Prostate gland (tissue), 2 donors: ENCODE measurements at regions not wholly inside any gene's neighbourhood (a gene's known extent, or its start where the extent isn't known, plus 50 kb on each side); places are given as distances from the start of the nearest gene placed in this dataset.

ENCODE experiments used
- POLR2A ChIP-seq: fragments of 450-650 bp; IDR thresholded peaks from one replicate; pipeline ENCODE4 v1.6.1; 2016; ENCODE audit warnings: antibody characterized with exemption, mild to moderate bottlenecking
- POLR2AphosphoS5 ChIP-seq: sonication (generic); formaldehyde crosslinking; IDR thresholded peaks from one replicate; pipeline ENCODE4 v1.6.1; 2017; ENCODE audit warnings: antibody characterized with exemption
- TF ChIP-seq, protein P1 (sequence below), 4 experiments: fragments of 200-600 bp in 2 of 4; fragments of 450-650 bp in 2 of 4; sonication (generic) in 2 of 4; IDR thresholded peaks; 1 replicate in 3 of 4; 2 replicates in 1 of 4; pipeline ENCODE4 v1.5.1; 2016 to 2019; ENCODE audit warnings: antibody characterized with exemption in 4 of 4, mild to moderate bottlenecking in 2 of 4, moderate library complexity in 2 of 4

DNA sequence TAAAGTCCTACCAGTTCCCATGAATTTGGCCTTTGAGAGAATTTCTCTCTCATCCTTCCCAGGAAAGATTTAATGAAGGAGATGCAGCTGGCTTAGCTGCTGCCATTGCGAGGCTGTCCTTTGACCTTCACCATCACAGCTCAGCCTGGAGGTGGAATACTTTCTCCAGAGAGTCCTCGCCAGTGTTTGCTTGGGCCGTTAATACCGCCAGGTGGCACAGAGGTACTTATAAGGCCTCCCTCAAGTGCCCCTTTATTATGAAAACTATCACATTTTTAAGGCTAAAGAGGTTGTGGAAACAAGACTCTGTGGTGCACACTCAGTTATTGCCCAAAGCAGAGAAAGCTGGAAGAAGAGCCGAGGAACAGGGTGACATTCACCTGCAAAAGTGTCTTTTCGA is 330.6 kb downstream of the CCSER2 start:
- TF ChIP-seq, protein P1, sequence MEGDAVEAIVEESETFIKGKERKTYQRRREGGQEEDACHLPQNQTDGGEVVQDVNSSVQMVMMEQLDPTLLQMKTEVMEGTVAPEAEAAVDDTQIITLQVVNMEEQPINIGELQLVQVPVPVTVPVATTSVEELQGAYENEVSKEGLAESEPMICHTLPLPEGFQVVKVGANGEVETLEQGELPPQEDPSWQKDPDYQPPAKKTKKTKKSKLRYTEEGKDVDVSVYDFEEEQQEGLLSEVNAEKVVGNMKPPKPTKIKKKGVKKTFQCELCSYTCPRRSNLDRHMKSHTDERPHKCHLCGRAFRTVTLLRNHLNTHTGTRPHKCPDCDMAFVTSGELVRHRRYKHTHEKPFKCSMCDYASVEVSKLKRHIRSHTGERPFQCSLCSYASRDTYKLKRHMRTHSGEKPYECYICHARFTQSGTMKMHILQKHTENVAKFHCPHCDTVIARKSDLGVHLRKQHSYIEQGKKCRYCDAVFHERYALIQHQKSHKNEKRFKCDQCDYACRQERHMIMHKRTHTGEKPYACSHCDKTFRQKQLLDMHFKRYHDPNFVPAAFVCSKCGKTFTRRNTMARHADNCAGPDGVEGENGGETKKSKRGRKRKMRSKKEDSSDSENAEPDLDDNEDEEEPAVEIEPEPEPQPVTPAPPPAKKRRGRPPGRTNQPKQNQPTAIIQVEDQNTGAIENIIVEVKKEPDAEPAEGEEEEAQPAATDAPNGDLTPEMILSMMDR (IDR thresholded peaks at IDR 0.05) = no peak
- TF ChIP-seq POLR2AphosphoS5 (no peak), POLR2A (no peak)
